ENCODE measurements at regions not wholly inside any gene's neighbourhood (a gene's known extent, or its start where the extent isn't known, plus 50 kb on each side); places are given as distances from the start of the nearest gene placed in this dataset.

GRCh38 chr6:19413323-19413722, 423.8 kb upstream of the ID4 start:
- TF ChIP-seq, protein P1, sequence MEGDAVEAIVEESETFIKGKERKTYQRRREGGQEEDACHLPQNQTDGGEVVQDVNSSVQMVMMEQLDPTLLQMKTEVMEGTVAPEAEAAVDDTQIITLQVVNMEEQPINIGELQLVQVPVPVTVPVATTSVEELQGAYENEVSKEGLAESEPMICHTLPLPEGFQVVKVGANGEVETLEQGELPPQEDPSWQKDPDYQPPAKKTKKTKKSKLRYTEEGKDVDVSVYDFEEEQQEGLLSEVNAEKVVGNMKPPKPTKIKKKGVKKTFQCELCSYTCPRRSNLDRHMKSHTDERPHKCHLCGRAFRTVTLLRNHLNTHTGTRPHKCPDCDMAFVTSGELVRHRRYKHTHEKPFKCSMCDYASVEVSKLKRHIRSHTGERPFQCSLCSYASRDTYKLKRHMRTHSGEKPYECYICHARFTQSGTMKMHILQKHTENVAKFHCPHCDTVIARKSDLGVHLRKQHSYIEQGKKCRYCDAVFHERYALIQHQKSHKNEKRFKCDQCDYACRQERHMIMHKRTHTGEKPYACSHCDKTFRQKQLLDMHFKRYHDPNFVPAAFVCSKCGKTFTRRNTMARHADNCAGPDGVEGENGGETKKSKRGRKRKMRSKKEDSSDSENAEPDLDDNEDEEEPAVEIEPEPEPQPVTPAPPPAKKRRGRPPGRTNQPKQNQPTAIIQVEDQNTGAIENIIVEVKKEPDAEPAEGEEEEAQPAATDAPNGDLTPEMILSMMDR (IDR thresholded peaks at IDR 0.05; ENCODE audit: low read depth, low read length, poor library complexity, severe bottlenecking): no peak
- TF ChIP-seq EZH2phosphoT487 (IDR thresholded peaks at IDR 0.05; ENCODE audit: borderline replicate concordance, low read length): no peak
